Lung (tissue), 11 donors: ENCODE measurements at regions not wholly inside any gene's neighbourhood (a gene's known extent, or its start where the extent isn't known, plus 50 kb on each side); places are given as distances from the start of the nearest gene placed in this dataset.

Source experiments
- ATAC-seq: fragments of 200-7000 bp; cut with Tn5 transposase; one replicate; pipeline ENCODE4 v1.9.1; 2020; ENCODE audit warnings: moderate number of reproducible peaks; ENCODE audit not compliant: insufficient read depth, low FRiP score
- DNase-seq, 3 donors: peaks; one replicate each; pipeline ENCODE4 v3.0.0-alpha.2; 2013 to 2017
- H3K27ac ChIP-seq, 2 donors: one replicate each; pipeline ENCODE4 v1.5.1; 2013; ENCODE audit warnings: mild to moderate bottlenecking in 2 of 2, moderate library complexity in 2 of 2, control low read depth in 1 of 2, inconsistent platforms in 1 of 2, low read depth in 1 of 2, low read length in 1 of 2
- H3K27me3 ChIP-seq, 3 donors: one replicate each; pipeline ENCODE4 v1.5.1; 2013; ENCODE audit warnings: low read length in 2 of 3; ENCODE audit not compliant: control insufficient read depth in 3 of 3, insufficient read depth in 3 of 3
- H3K36me3 ChIP-seq, 4 donors: one replicate each; pipeline ENCODE4 v1.5.1; 2013; ENCODE audit warnings: low read length in 4 of 4, mild to moderate bottlenecking in 1 of 4, moderate library complexity in 1 of 4; ENCODE audit not compliant: control insufficient read depth in 4 of 4, insufficient read depth in 4 of 4
- H3K4me1 ChIP-seq, 5 donors: one replicate each; pipeline ENCODE4 v1.5.1; 2013; ENCODE audit warnings: low read length in 5 of 5, mild to moderate bottlenecking in 2 of 5, moderate library complexity in 1 of 5; ENCODE audit not compliant: control insufficient read depth in 5 of 5, insufficient read depth in 5 of 5
- H3K4me3 ChIP-seq: one replicate; pipeline ENCODE4 v1.5.1; 2013; ENCODE audit warnings: mild to moderate bottlenecking, control low read depth, moderate library complexity
- H3K9ac ChIP-seq, 2 donors: one replicate each; pipeline ENCODE4 v1.5.1; 2013; ENCODE audit warnings: low read length in 2 of 2, control low read depth in 1 of 2; ENCODE audit not compliant: insufficient read depth in 1 of 2
- H3K9me3 ChIP-seq, 4 donors: one replicate each; pipeline ENCODE4 v1.5.1; 2013; ENCODE audit warnings: low read length in 3 of 4, mild to moderate bottlenecking in 1 of 4, moderate library complexity in 1 of 4; ENCODE audit not compliant: control insufficient read depth in 4 of 4, insufficient read depth in 3 of 4
- CTCF ChIP-seq: IDR thresholded peaks from 2 replicates; pipeline ENCODE4 v1.5.1; 2012; ENCODE audit warnings: mild to moderate bottlenecking; ENCODE audit errors: control extremely low read depth, extremely low read depth
- WGBS, 2 donors: extraction: QIAGEN DNeasy Blood & Tissue Kit; methylation state at CpG; one replicate each; pipeline ENCODE4 v1.1.7; 2013; 5-methylcytosine and 5-hydroxymethylcytosine counted together
- donor health status: control.
- donor health status: control.
- donor health status: Bipolar disorder and iron deficiency.
- donor health status: healthy.
- donor health status: DM: yes; HTN: yes; CAD: no.

- H3K27me3 ChIP-seq = no peaks in the 10 kb centered on the region
Measured at GRCh38 chr3:34568766-34569165, 770.3 kb downstream of the PDCD6IP start.

GRCh38 chr3:34569437-34569836, 771.0 kb downstream of the PDCD6IP start:
- no peak for DNase-seq
- Histone ChIP-seq H3K27me3 (no peaks in the 10 kb centered on the region), H3K9me3 (no peaks in the 10 kb centered on the region), H3K4me1 (peaks cover 0 to 3% (median 0%) of the 10 kb centered on the region in 5 donors), H3K27ac (no peak overlapping the region), H3K36me3 (no peaks in the 10 kb centered on the region), H3K4me3 (no peak overlapping the region), H3K9ac (no peak overlapping the region)
- WGBS, 2 donors = 39 to 48% methylated on average over 1 of the region's 1 CpG
- ATAC-seq = no peak
- TF ChIP-seq CTCF = no peak

More at GRCh38 chr3:34568766-34569165, 770.3 kb downstream of the PDCD6IP start:
- no peak for ATAC-seq
- Histone ChIP-seq H3K9ac (no peak overlapping the region), H3K4me3 (no peak overlapping the region), H3K27ac (peak overlapping the region in 1 of 2 donors; percentile 23), H3K36me3 (no peaks in the 10 kb centered on the region), H3K9me3 (no peaks in the 10 kb centered on the region), H3K4me1 (peaks cover 0 to 3% (median 0%) of the 10 kb centered on the region in 5 donors)
- WGBS, 2 donors = 67 to 79% methylated on average over 4 of the region's 4 CpGs
- TF ChIP-seq CTCF = no peak
- no peak for DNase-seq

DNA sequence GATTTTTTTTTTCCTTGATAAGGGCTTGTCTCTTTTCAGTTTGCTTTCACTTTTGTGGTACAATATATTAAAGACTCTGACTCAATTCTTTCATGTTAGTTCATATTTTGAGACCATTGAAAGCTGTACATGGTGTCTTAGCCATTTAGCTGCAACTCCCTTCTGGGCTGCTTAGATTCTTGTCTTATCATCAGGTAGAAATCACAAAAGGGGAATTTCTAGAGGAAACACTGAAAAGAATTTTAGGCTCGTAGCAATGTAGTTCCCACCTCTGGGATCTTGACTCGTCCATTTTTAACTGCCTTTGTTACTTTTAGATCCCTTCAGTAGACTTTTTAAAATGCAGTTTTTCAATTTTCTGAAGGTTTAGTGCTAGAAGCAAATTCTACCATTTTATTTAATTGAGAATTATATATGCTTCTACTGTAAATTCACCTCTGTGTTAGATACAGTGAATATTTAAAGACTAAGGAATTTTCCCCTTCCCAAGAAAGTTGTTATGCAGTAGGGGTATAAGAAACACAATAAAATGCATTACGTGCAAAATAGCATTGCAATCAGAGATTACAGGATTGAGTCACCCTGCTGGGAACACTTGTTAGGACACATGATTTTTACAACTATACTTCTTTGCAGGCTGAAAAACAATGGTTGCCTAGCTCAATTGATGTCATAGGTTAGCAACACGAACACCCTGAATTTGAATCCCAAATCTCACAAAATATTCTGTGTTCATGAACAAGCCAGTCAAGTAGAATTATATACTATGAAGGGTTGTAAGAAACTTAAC, 772.7 kb downstream of the PDCD6IP start:
- Histone ChIP-seq H3K27ac (no peak overlapping the region), H3K4me3 (no peak overlapping the region), H3K27me3 (no peaks in the 10 kb centered on the region), H3K9me3 (no peaks in the 10 kb centered on the region), H3K4me1 (peaks cover 0 to 3% (median 0%) of the 10 kb centered on the region in 5 donors), H3K9ac (no peak overlapping the region), H3K36me3 (no peaks in the 10 kb centered on the region)
- TF ChIP-seq CTCF = no peak
- 64 to 78% methylated on average over 4 of the region's 4 CpGs for WGBS, 2 donors
- DNase-seq = no peak
- no peak for ATAC-seq

DNA sequence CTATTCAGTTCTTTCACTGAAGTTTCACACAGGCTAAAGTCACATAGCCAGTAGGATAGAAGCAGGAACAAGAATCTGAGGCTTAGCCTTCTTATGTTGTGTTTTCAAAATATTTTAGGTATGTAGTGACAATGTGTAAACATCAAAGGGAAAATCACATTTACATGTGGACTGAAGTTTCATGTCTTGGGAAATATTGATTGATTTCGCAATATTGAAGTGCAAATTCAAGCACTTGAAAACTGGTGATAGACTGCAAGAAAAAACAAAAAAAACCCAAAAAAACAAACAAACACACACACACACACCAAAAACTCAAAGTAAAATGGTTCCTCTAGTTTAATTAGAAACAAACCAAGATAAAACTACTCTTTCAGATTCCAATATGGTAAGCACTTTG, 773.3 kb downstream of the PDCD6IP start:
- no peak for TF ChIP-seq CTCF
- no peak overlapping the region for H3K4me3 ChIP-seq
- no peak overlapping the region for H3K9ac ChIP-seq
- WGBS, 2 donors = 89 to 94% methylated on average over 1 of the region's 1 CpG
- peaks cover 0 to 3% (median 0%) of the 10 kb centered on the region in 5 donors for H3K4me1 ChIP-seq
- no peak overlapping the region for H3K27ac ChIP-seq
- DNase-seq = no peak
- H3K36me3 ChIP-seq = no peaks in the 10 kb centered on the region
- H3K27me3 ChIP-seq = no peaks in the 10 kb centered on the region
- no peak for ATAC-seq
- no peaks in the 10 kb centered on the region for H3K9me3 ChIP-seq
